HepG2 (cell line): ENCODE measurements at regions not wholly inside any gene's neighbourhood (a gene's known extent, or its start where the extent isn't known, plus 50 kb on each side); places are given as distances from the start of the nearest gene placed in this dataset.

Experiments used
- ATAC-seq: fragments of 200-7000 bp; cut with Tn5 transposase; 3 replicates; pipeline ENCODE4 v1.9.1; 2020; ENCODE audit warnings: mild to moderate bottlenecking, moderate library complexity
- BruUV-seq: library from RNA; stranded (reverse); fragments of 400-500 nt; replicated peaks from 2 replicates; lab custom pipeline; 2021; lab: Mats Ljungman, UMichigan
- CTCF ChIA-PET: fragments of 300-600 bp; formaldehyde crosslinking; extraction: SDS; loops from one replicate; lab custom pipeline; 2021; ENCODE audit warnings: low total read pairs, inconsistent platforms, low intra/inter-chr PET ratio; lab: Yijun Ruan, JAX
- POLR2A ChIA-PET: fragments of 350-600 bp; sonication (Branson Sonifier 250); formaldehyde crosslinking; loops from one replicate; lab custom pipeline; 2020; ENCODE audit warnings: antibody characterized with exemption, inconsistent platforms; lab: Yijun Ruan, JAX
- DNase-seq: peaks from one replicate; pipeline ENCODE4 v3.0.0-alpha.2; 2015; ENCODE audit warnings: low spot score
- FAIRE-seq: peaks from 3 replicates; lab custom pipeline; 2011; peaks lifted over from hg19 to GRCh38; lab: Jason Lieb, UNC
- H2AFZ ChIP-seq: one replicate; pipeline ENCODE4 v1.6.1; 2011; ENCODE audit warnings: low read length, inconsistent platforms
- H3K27ac ChIP-seq: fragments of 300-600 bp; 3 replicates; pipeline ENCODE4 v1.8.0; 2011; ENCODE audit warnings: mixed run types, mild to moderate bottlenecking, mixed read lengths, low read length, inconsistent platforms; ENCODE audit not compliant: insufficient read depth; ENCODE audit errors: extremely low read length
- H3K27me3 ChIP-seq, 2 experiments: fragments of 200-600 bp in 1 of 2; 2 replicates in 1 of 2; 3 replicates in 1 of 2; pipeline versions ENCODE4 v1.6.0 to v1.8.0; 2011; ENCODE audit warnings: low read length in 2 of 2, mild to moderate bottlenecking in 2 of 2, moderate library complexity in 2 of 2, inconsistent platforms in 1 of 2; ENCODE audit not compliant: insufficient read depth in 2 of 2, control insufficient read depth in 1 of 2
- H3K36me3 ChIP-seq, 2 experiments: fragments of 200-600 bp in 1 of 2; replicated peaks in 1 of 2; 2 replicates in 1 of 2; 3 replicates in 1 of 2; pipeline versions ENCODE4 v1.5.1 to v1.8.0; 2011; ENCODE audit warnings: low read length in 2 of 2, inconsistent platforms in 1 of 2; ENCODE audit not compliant: insufficient read depth in 2 of 2, control insufficient read depth in 1 of 2
- H3K4me1 ChIP-seq: 2 replicates; pipeline ENCODE4 v1.5.1; 2012; ENCODE audit warnings: low read length, inconsistent platforms; ENCODE audit not compliant: insufficient read depth
- H3K4me2 ChIP-seq: 2 replicates; pipeline ENCODE4 v1.6.0; 2011; ENCODE audit warnings: low read depth, low read length, inconsistent platforms
- H3K4me3 ChIP-seq, 3 experiments: fragments of 200-600 bp in 1 of 3; sonication (generic), shearing (Covaris generic) in 1 of 3; replicated peaks in 1 of 3; 2 replicates each; pipeline ENCODE4 v1.5.1; 2011 to 2016; ENCODE audit warnings: low read length in 3 of 3, inconsistent platforms in 2 of 3, low read depth in 2 of 3, mild to moderate bottlenecking in 2 of 3, control low read depth in 1 of 3, mixed read lengths in 1 of 3; ENCODE audit not compliant: insufficient read depth in 1 of 3
- H3K79me2 ChIP-seq: one replicate; pipeline ENCODE4 v1.6.1; 2011; ENCODE audit warnings: low read length, inconsistent platforms; ENCODE audit not compliant: insufficient read depth
- H3K9ac ChIP-seq: 2 replicates; pipeline ENCODE4 v1.6.0; 2011; ENCODE audit warnings: mild to moderate bottlenecking, low read depth, low read length, inconsistent platforms; ENCODE audit not compliant: insufficient read depth
- H3K9me3 ChIP-seq: 2 replicates; pipeline ENCODE4 v1.5.1; 2012; ENCODE audit warnings: mild to moderate bottlenecking, low read length
- H4K20me1 ChIP-seq: 2 replicates; pipeline ENCODE4 v1.6.0; 2011; ENCODE audit warnings: inconsistent platforms, mild to moderate bottlenecking, low read length, moderate library complexity; ENCODE audit not compliant: insufficient read depth
- ATRX ChIP-seq: sonication (generic); formaldehyde crosslinking; IDR thresholded peaks from 2 replicates; pipeline ENCODE4 v1.4.0; 2020; ENCODE audit warnings: missing genetic modification reagents, borderline replicate concordance
- BATF2 ChIP-seq: sonication (generic); formaldehyde crosslinking; IDR thresholded peaks from 2 replicates; pipeline ENCODE4 v1.8.0; 2022; ENCODE audit warnings: mild to moderate bottlenecking, missing genetic modification reagents, moderate library complexity
- MAFF ChIP-seq: IDR thresholded peaks from 2 replicates; pipeline ENCODE4 v1.6.1; 2011; ENCODE audit warnings: low read depth, low read length, improper control_type of control experiment
- MAFK ChIP-seq, 2 experiments: IDR thresholded peaks in 1 of 2; conservative IDR thresholded peaks in 1 of 2; 2 replicates each; pipeline ENCODE4 v1.6.1; 2011; ENCODE audit warnings: improper control_type of control experiment in 2 of 2, low read length in 2 of 2
- NFE2L1 ChIP-seq: sonication (generic); formaldehyde crosslinking; IDR thresholded peaks from 2 replicates; pipeline ENCODE4 v1.4.0; 2020; ENCODE audit warnings: missing genetic modification reagents, mild to moderate bottlenecking, borderline replicate concordance
- TEAD2 ChIP-seq: sonication (generic); formaldehyde crosslinking; IDR thresholded peaks from 2 replicates; pipeline ENCODE4 v1.9.0; 2021; ENCODE audit warnings: missing genetic modification reagents
- TEF ChIP-seq: sonication (generic); formaldehyde crosslinking; IDR thresholded peaks from 2 replicates; pipeline ENCODE4 v1.5.0; 2020; ENCODE audit warnings: missing genetic modification reagents
- THYN1 ChIP-seq: sonication (generic); formaldehyde crosslinking; IDR thresholded peaks from 2 replicates; pipeline ENCODE4 v1.8.1; 2023; ENCODE audit warnings: low read depth, mild to moderate bottlenecking, moderate library complexity, missing genetic modification reagents, borderline replicate concordance
- ZFP36L2 ChIP-seq: sonication (generic); formaldehyde crosslinking; IDR thresholded peaks from 2 replicates; pipeline ENCODE4 v1.4.0; 2020; ENCODE audit warnings: missing genetic modification reagents
- ZNF292 ChIP-seq: sonication (generic); formaldehyde crosslinking; IDR thresholded peaks from 2 replicates; pipeline ENCODE4 v1.8.1; 2022; ENCODE audit warnings: mild to moderate bottlenecking, low read depth, missing genetic modification reagents, borderline replicate concordance
- ZNF296 ChIP-seq: sonication (generic); formaldehyde crosslinking; conservative IDR thresholded peaks from 2 replicates; pipeline ENCODE4 v1.5.0; 2020; ENCODE audit warnings: mild to moderate bottlenecking, missing genetic modification reagents
- ZNF512B ChIP-seq: sonication (generic); formaldehyde crosslinking; IDR thresholded peaks from 2 replicates; pipeline ENCODE4 v1.5.1; 2020; ENCODE audit warnings: missing genetic modification reagents, mild to moderate bottlenecking, borderline replicate concordance
- ZNF580 ChIP-seq: IDR thresholded peaks from 2 replicates; pipeline ENCODE4 v1.6.1; 2016; ENCODE audit warnings: low read depth, borderline replicate concordance
- ZNF703 ChIP-seq: sonication (generic); formaldehyde crosslinking; IDR thresholded peaks from 2 replicates; pipeline ENCODE4 v1.5.1; 2020; ENCODE audit warnings: missing genetic modification reagents, mild to moderate bottlenecking, moderate library complexity, borderline replicate concordance
- WGBS: methylation state at CpG from one replicate; pipeline ENCODE4 v1.1.6; 2017; ENCODE audit warnings: low lambda C conversion rate; 5-methylcytosine and 5-hydroxymethylcytosine counted together
- in situ Hi-C: cut with HindIII; loops from 2 replicates; pipeline ENCODE4 v1.10.0; 2017; ENCODE audit warnings: low pct_unique_long_range_greater_than_20kb; ENCODE audit not compliant: extremely low pct_ligation_motif_present
- intact Hi-C: fragments of 100-400 bp; cut with micrococcal nuclease; formaldehyde crosslinking; loops from one replicate; pipeline ENCODE4 v1.10.0; 2022; ENCODE audit not compliant: unreplicated experiment

- Histone ChIP-seq H2AFZ (no peak overlapping the region), H3K79me2 (no peaks in the 10 kb centered on the region), H3K9ac (no peak overlapping the region), H3K36me3 (no peaks in the 10 kb centered on the region), H3K4me3 (no peak overlapping the region), H3K27me3 (peaks cover 0 to 3% of the 10 kb centered on the region in 2 experiments; a peak in 2 of 5 replicates), H3K27ac (no peak overlapping the region), H3K9me3 (no peaks in the 10 kb centered on the region)
- in situ Hi-C loops (no loop called here), intact Hi-C loops (no loop called here)
- no TSS peak for BruUV-seq
- CTCF ChIA-PET: no interaction called here
- no peak for ATAC-seq
- no peak for DNase-seq
- 42% methylated on average over 5 of the region's 5 CpGs for WGBS
- FAIRE-seq: no peak
- no peak for TF ChIP-seq ZNF580 (CRISPR knock-in tag)
- no peak for TF ChIP-seq NFE2L1 (CRISPR knock-in tag)
- TF ChIP-seq ATRX: no peak
- no peak for TF ChIP-seq ZNF512B (CRISPR knock-in tag)
- no peak for TF ChIP-seq TEF (CRISPR knock-in tag)
- TF ChIP-seq MAFK (conservative IDR thresholded peaks at IDR 0.05 in 1 of 2, IDR thresholded peaks at IDR 0.05 in 1 of 2; ENCODE audit: low read length in 2 of 2): peak; percentile 50 to 51
- TF ChIP-seq ZNF703 (CRISPR knock-in tag): no peak
- no peak for TF ChIP-seq ZNF296 (CRISPR knock-in tag)
- TF ChIP-seq BATF2 (CRISPR knock-in tag): no peak
- TF ChIP-seq TEAD2 (CRISPR knock-in tag): no peak
- TF ChIP-seq MAFF: peak; percentile 32; the same call in 1 of the 2 replicates
- TF ChIP-seq ZNF292 (CRISPR knock-in tag): no peak
- no peak for TF ChIP-seq ZFP36L2 (CRISPR knock-in tag)
- no peak for TF ChIP-seq THYN1 (CRISPR knock-in tag)
- TF ChIP-seq, all 625 proteins: peak for 2
- H3K4me1 ChIP-seq: no peaks in the 10 kb centered on the region
- no peaks in the 10 kb centered on the region for H4K20me1 ChIP-seq
- H3K4me2 ChIP-seq: no peak overlapping the region
- POLR2A ChIA-PET: no interaction called here
These were observed 375.2 kb upstream of the SMIM21 start for GRCh38 chr18:75802681-75803080.
